H1 (cell line): ENCODE measurements at regions not wholly inside any gene's neighbourhood (a gene's known extent, or its start where the extent isn't known, plus 50 kb on each side); places are given as distances from the start of the nearest gene placed in this dataset.

Experiments
- CTCF ChIA-PET: fragments of 300-600 bp; sonication (Branson Sonifier 250); formaldehyde crosslinking; loops from one replicate; lab custom pipeline; 2021; ENCODE audit not compliant: partially characterized antibody; lab: Charles Lee
- POLR2A ChIA-PET: fragments of 300-600 bp; sonication (Branson Sonifier 250); formaldehyde crosslinking; loops from one replicate; lab custom pipeline; 2021; ENCODE audit warnings: inconsistent platforms; ENCODE audit not compliant: partially characterized antibody; lab: Charles Lee
- DNase-seq, 2 experiments: peaks; one replicate each; pipeline versions ENCODE4 v3.0.0 to v3.0.0-alpha.2; 2010 to 2022; ENCODE audit warnings: low spot score in 2 of 2, low read depth in 1 of 2, mixed read lengths in 1 of 2
- FAIRE-seq: peaks from 2 replicates; lab custom pipeline; 2011; peaks lifted over from hg19 to GRCh38; lab: Jason Lieb, UNC
- H2AFZ ChIP-seq: 2 replicates; pipeline ENCODE4 v1.8.1; 2012; ENCODE audit warnings: low read length, inconsistent platforms
- H2AK5ac ChIP-seq: 2 replicates; pipeline ENCODE4 v1.6.1; 2013; ENCODE audit warnings: low read depth, low read length
- H2BK120ac ChIP-seq: replicated peaks from 2 replicates; pipeline ENCODE3; 2013; ENCODE audit warnings: low read depth, low read length, inconsistent platforms
- H2BK12ac ChIP-seq: 2 replicates; pipeline ENCODE4 v1.6.1; 2013; ENCODE audit warnings: low read depth, low read length
- H2BK15ac ChIP-seq: 2 replicates; pipeline ENCODE4 v1.6.1; 2013; ENCODE audit warnings: low read length
- H2BK20ac ChIP-seq: 2 replicates; pipeline ENCODE4 v1.6.1; 2013; ENCODE audit warnings: low read length
- H2BK5ac ChIP-seq: 2 replicates; pipeline ENCODE4 v1.6.1; 2013; ENCODE audit warnings: low read depth, low read length
- H3K14ac ChIP-seq: 2 replicates; pipeline ENCODE4 v1.6.1; 2013; ENCODE audit warnings: inconsistent platforms; ENCODE audit not compliant: insufficient read length
- H3K18ac ChIP-seq: 2 replicates; pipeline ENCODE4 v1.6.1; 2013; ENCODE audit warnings: low read length; ENCODE audit errors: extremely low read depth
- H3K23ac ChIP-seq: 2 replicates; pipeline ENCODE4 v1.6.1; 2013; ENCODE audit warnings: inconsistent platforms; ENCODE audit not compliant: insufficient read length
- H3K23me2 ChIP-seq: 2 replicates; pipeline ENCODE4 v1.6.1; 2013; ENCODE audit warnings: low read depth, low read length
- H3K27ac ChIP-seq: 2 replicates; pipeline ENCODE4 v1.6.1; 2011; ENCODE audit warnings: low read depth, low read length, inconsistent platforms
- H3K27me3 ChIP-seq, 4 experiments: replicated peaks in 1 of 4; 1 replicate in 1 of 4; 2 replicates in 3 of 4; pipeline versions ENCODE4 v1.6.1 to v1.8.1; 2011 to 2013; ENCODE audit warnings: low read length in 3 of 4, mild to moderate bottlenecking in 3 of 4, inconsistent platforms in 2 of 4, mixed read lengths in 2 of 4, moderate library complexity in 1 of 4; ENCODE audit not compliant: control insufficient read depth in 3 of 4, insufficient read depth in 3 of 4; ENCODE audit errors: extremely low read depth in 1 of 4
- H3K36me3 ChIP-seq, 4 experiments: 2 replicates each; pipeline versions ENCODE4 v1.6.1 to v1.8.1; 2011 to 2013; ENCODE audit warnings: mild to moderate bottlenecking in 4 of 4, low read length in 3 of 4, moderate library complexity in 2 of 4, control low read depth in 1 of 4, inconsistent platforms in 1 of 4; ENCODE audit not compliant: insufficient read depth in 4 of 4, control insufficient read depth in 2 of 4
- H3K4ac ChIP-seq: replicated peaks from 2 replicates; pipeline ENCODE3; 2013; ENCODE audit warnings: low read length, low read depth, mixed read lengths, inconsistent platforms; ENCODE audit not compliant: insufficient read length
- H3K4me1 ChIP-seq, 4 experiments: replicated peaks in 1 of 4; 1 replicate in 1 of 4; 2 replicates in 3 of 4; pipeline versions ENCODE4 v1.6.1 to v1.8.1; 2011 to 2013; ENCODE audit warnings: low read length in 3 of 4, inconsistent platforms in 2 of 4, mixed read lengths in 1 of 4; ENCODE audit not compliant: insufficient read depth in 4 of 4, control insufficient read depth in 3 of 4
- H3K4me2 ChIP-seq, 2 experiments: 2 replicates each; pipeline versions ENCODE4 v1.6.1 to v1.8.1; 2011 to 2013; ENCODE audit warnings: low read depth in 2 of 2, low read length in 2 of 2, control low read depth in 1 of 2, inconsistent platforms in 1 of 2, mild to moderate bottlenecking in 1 of 2; ENCODE audit not compliant: insufficient read depth in 1 of 2
- H3K4me3 ChIP-seq, 4 experiments: fragments of 200-600, 300-600 bp in 1 of 4; sonication (generic), shearing (Covaris generic), sonication (Bioruptor Twin) in 1 of 4; 2 replicates each; pipeline versions ENCODE4 v1.5.1 to v1.8.1; 2011 to 2016; ENCODE audit warnings: low read length in 4 of 4, low read depth in 3 of 4, control low read depth in 2 of 4, inconsistent platforms in 2 of 4, mild to moderate bottlenecking in 2 of 4, mixed read lengths in 1 of 4, moderate library complexity in 1 of 4; ENCODE audit not compliant: insufficient read depth in 2 of 4; ENCODE audit errors: extremely low read depth in 1 of 4
- H3K56ac ChIP-seq: replicated peaks from 2 replicates; pipeline ENCODE3; 2013; ENCODE audit warnings: low read depth, mild to moderate bottlenecking, mixed read lengths, low read length, inconsistent platforms; ENCODE audit not compliant: insufficient read length
- H3K79me1 ChIP-seq: 2 replicates; pipeline ENCODE4 v1.6.1; 2013; ENCODE audit warnings: low read depth, low read length, control low read depth
- H3K79me2 ChIP-seq, 2 experiments: 2 replicates each; pipeline versions ENCODE4 v1.6.1 to v1.8.1; 2012 to 2013; ENCODE audit warnings: low read length in 2 of 2, mild to moderate bottlenecking in 2 of 2, inconsistent platforms in 1 of 2; ENCODE audit not compliant: insufficient read depth in 2 of 2, control insufficient read depth in 1 of 2
- H3K9ac ChIP-seq, 4 experiments: replicated peaks in 1 of 4; 1 replicate in 1 of 4; 2 replicates in 3 of 4; pipeline versions ENCODE4 v1.6.1 to v1.8.1; 2011 to 2013; ENCODE audit warnings: low read depth in 3 of 4, low read length in 3 of 4, control low read depth in 2 of 4, mild to moderate bottlenecking in 2 of 4, moderate library complexity in 2 of 4, inconsistent platforms in 1 of 4; ENCODE audit errors: extremely low read depth in 1 of 4
- H3K9me3 ChIP-seq, 2 experiments: 2 replicates each; pipeline versions ENCODE4 v1.6.1 to v1.8.1; 2012 to 2013; ENCODE audit warnings: mild to moderate bottlenecking in 2 of 2, moderate library complexity in 2 of 2, control low read depth in 1 of 2, inconsistent platforms in 1 of 2, low read depth in 1 of 2, low read length in 1 of 2, mixed read lengths in 1 of 2; ENCODE audit not compliant: insufficient read depth in 2 of 2
- H4K20me1 ChIP-seq, 2 experiments: replicated peaks in 1 of 2; 2 replicates each; pipeline versions ENCODE3 to v1.8.1; 2011 to 2013; ENCODE audit warnings: inconsistent platforms in 2 of 2, low read length in 2 of 2, mild to moderate bottlenecking in 1 of 2; ENCODE audit not compliant: insufficient read depth in 2 of 2, control insufficient read depth in 1 of 2
- H4K5ac ChIP-seq: 2 replicates; pipeline ENCODE4 v1.6.1; 2013; ENCODE audit warnings: low read length, low read depth, mixed read lengths, inconsistent platforms; ENCODE audit not compliant: insufficient read length
- H4K8ac ChIP-seq: 2 replicates; pipeline ENCODE4 v1.8.0; 2013; ENCODE audit warnings: mild to moderate bottlenecking, moderate library complexity, low read length, inconsistent platforms; ENCODE audit not compliant: insufficient read depth; ENCODE audit errors: extremely low read depth
- H4K91ac ChIP-seq: replicated peaks from 2 replicates; pipeline ENCODE3; 2013; ENCODE audit warnings: low read length, mixed read lengths, inconsistent platforms; ENCODE audit not compliant: insufficient read length
- CBX5 ChIP-seq: fragments of 300-800, 300-1000 bp; sonication (generic); IDR thresholded peaks from 2 replicates; pipeline ENCODE4 v1.7.1; 2016; ENCODE audit warnings: antibody characterized with exemption, low read length, low read depth
- EP300 ChIP-seq, 2 experiments: IDR thresholded peaks; 1 replicate in 1 of 2; 2 replicates in 1 of 2; pipeline ENCODE4 v1.6.1; 2011 to 2012; ENCODE audit warnings: low read depth in 2 of 2, low read length in 2 of 2, mild to moderate bottlenecking in 2 of 2, borderline replicate concordance in 1 of 2, inconsistent platforms in 1 of 2, moderate library complexity in 1 of 2
- GABPA ChIP-seq: IDR thresholded peaks from 2 replicates; pipeline ENCODE4 v1.6.1; 2011; ENCODE audit warnings: mild to moderate bottlenecking, low read length, moderate library complexity, borderline replicate concordance; ENCODE audit not compliant: insufficient read depth
- TCF12 ChIP-seq: IDR thresholded peaks from 2 replicates; pipeline ENCODE4 v1.6.1; 2011; ENCODE audit warnings: low read depth, mild to moderate bottlenecking, low read length
- TEAD4 ChIP-seq: IDR thresholded peaks from 2 replicates; pipeline ENCODE4 v1.6.1; 2012; ENCODE audit warnings: low read depth, low read length, inconsistent platforms, mixed read lengths
- WGBS, 2 experiments: shearing (Covaris generic) in 1 of 2; methylation state at CpG; one replicate each; pipeline versions ENCODE4 v1.1.6 to v1.1.7; 2013 to 2015; ENCODE audit warnings: low lambda C conversion rate in 2 of 2, mixed read lengths in 2 of 2, inconsistent platforms in 1 of 2, low coverage in 1 of 2, missing lambda C conversion rate in 1 of 2; ENCODE audit not compliant: insufficient replicate concordance in 2 of 2, insufficient coverage in 1 of 2, insufficient read length in 1 of 2; ENCODE audit errors: extremely low coverage in 1 of 2, missing lambda C conversion rate in 1 of 2; 5-methylcytosine and 5-hydroxymethylcytosine counted together

DNA sequence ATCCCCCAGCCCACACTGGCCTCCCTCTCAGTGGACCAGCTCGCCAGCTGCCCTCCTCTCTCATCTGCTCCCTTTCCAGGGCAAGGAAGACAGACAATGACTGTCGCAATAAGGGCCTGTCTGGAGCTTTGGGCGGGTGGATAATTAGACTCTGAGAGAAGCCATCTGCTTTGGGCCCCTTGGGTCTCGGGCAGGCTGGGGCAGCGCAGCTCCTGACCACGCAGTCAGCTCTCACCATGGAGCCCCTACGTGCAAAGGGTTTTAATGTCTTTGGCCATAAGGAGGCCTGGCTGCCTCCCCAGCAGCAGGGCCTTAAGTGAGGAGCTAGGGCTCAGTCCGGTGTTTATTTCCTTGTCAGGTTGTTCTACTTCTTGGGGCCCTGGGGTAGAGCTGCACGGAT, 153.9 kb downstream of the CHST1 start:
- 79% methylated on average over 9 of the region's 9 CpGs; no CpG with 5 or more reads in 1 of the 2 experiments for WGBS, 2 experiments
- Histone ChIP-seq H3K79me1 (no peaks in the 10 kb centered on the region), H2BK20ac (no peak overlapping the region), H2BK15ac (no peak overlapping the region), H3K36me3 (no peaks in the 10 kb centered on the region), H3K4me2 (no peak overlapping the region), H4K5ac (no peak overlapping the region), H4K20me1 (no peaks in the 10 kb centered on the region), H3K27me3 (no peaks in the 10 kb centered on the region; a peak in 1 of 7 replicates), H3K4me1 (peaks cover 0 to 3% (median 0%) of the 10 kb centered on the region in 4 experiments; a peak in 1 of 7 replicates), H3K23ac (no peak overlapping the region), H3K9ac (no peak overlapping the region), H4K8ac (peak overlapping the region; percentile 20; the same call in 1 of the 2 replicates), H2BK12ac (no peak overlapping the region), H3K56ac (no peak overlapping the region), H3K79me2 (no peaks in the 10 kb centered on the region), H3K18ac (no peak overlapping the region), H3K14ac (no peak overlapping the region), H4K91ac (no peak overlapping the region), H2BK5ac (no peak overlapping the region), H3K9me3 (no peaks in the 10 kb centered on the region), H3K4me3 (no peak overlapping the region), H2BK120ac (no peak overlapping the region), H3K4ac (no peak overlapping the region), H3K23me2 (no peaks in the 10 kb centered on the region), H2AFZ (no peak overlapping the region), H2AK5ac (no peak overlapping the region), H3K27ac (no peak overlapping the region)
- DNase-seq (no peak), FAIRE-seq (no peak)
- TF ChIP-seq GABPA (no peak), CBX5 (no peak), EP300 (IDR thresholded peaks at IDR 0.05; ENCODE audit: borderline replicate concordance in 1 of 2, low read depth in 2 of 2, low read length in 2 of 2) (no peak), TCF12 (no peak), TEAD4 (no peak)
- ChIA-PET POLR2A (no interaction called here), CTCF (interaction anchor here (0.5 to 1.2 kb wide), 5 partner anchors 12 to 395 kb away, joined by 3 to 4 read pairs (median 3); no protein-coding TSS in a partner anchor)
